AG04449 (cell line): ENCODE measurements at regions not wholly inside any gene's neighbourhood (a gene's known extent, or its start where the extent isn't known, plus 50 kb on each side); places are given as distances from the start of the nearest gene placed in this dataset.
"Not testable (repeated sequence)": the region's sequence is repeated elsewhere in the genome, so short reads cannot be mapped to it uniquely, and the experiment has no call there.

ENCODE experiments used
- CTCF ChIA-PET: fragments of 350-600 bp; formaldehyde crosslinking; extraction: SDS; loops from one replicate; lab custom pipeline; 2021; ENCODE audit warnings: antibody characterized with exemption; lab: Yijun Ruan, JAX
- POLR2A ChIA-PET: fragments of 400-600, 350-600 bp; formaldehyde crosslinking; extraction: SDS; loops from one replicate; lab custom pipeline; 2020; ENCODE audit warnings: antibody characterized with exemption, inconsistent platforms; lab: Yijun Ruan, JAX
- DNase-seq: peaks from one replicate; pipeline ENCODE4 v3.0.0-alpha.2; 2010; ENCODE audit warnings: low read depth, low spot score
- H3K4me3 ChIP-seq: 2 replicates; pipeline ENCODE4 v1.5.1; 2011; ENCODE audit warnings: low read depth, mild to moderate bottlenecking, control low read depth, low read length
- TF ChIP-seq, protein P1 (sequence below): IDR thresholded peaks from one replicate; pipeline ENCODE4 v1.5.1; 2011; ENCODE audit warnings: mild to moderate bottlenecking, moderate library complexity, low read length, control low read depth, inconsistent platforms; ENCODE audit not compliant: insufficient read depth; ENCODE audit errors: missing control alignments

DNA sequence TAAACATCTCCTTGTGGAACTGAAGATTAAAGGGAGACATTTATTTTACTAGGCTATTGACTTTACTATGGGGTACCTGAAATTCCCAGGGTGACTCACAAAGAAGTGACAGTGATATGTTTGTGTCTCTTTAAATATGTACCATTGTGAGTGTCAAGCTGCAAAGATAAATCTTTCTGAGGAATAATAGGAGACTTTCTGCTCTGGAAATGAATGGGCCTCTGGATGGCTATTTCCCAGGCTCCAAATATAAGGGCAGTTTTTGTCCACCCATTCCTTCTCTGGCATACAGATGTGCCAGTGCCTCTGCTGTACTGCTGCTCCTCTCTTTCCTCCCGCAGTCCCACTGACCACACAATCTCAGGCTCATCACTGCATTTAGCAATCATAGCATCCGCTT lies 586.4 kb upstream of the CNTNAP5 start:
- CTCF ChIA-PET, result no interaction called here
- H3K4me3 ChIP-seq, result no peak overlapping the region
- TF ChIP-seq, protein P1, sequence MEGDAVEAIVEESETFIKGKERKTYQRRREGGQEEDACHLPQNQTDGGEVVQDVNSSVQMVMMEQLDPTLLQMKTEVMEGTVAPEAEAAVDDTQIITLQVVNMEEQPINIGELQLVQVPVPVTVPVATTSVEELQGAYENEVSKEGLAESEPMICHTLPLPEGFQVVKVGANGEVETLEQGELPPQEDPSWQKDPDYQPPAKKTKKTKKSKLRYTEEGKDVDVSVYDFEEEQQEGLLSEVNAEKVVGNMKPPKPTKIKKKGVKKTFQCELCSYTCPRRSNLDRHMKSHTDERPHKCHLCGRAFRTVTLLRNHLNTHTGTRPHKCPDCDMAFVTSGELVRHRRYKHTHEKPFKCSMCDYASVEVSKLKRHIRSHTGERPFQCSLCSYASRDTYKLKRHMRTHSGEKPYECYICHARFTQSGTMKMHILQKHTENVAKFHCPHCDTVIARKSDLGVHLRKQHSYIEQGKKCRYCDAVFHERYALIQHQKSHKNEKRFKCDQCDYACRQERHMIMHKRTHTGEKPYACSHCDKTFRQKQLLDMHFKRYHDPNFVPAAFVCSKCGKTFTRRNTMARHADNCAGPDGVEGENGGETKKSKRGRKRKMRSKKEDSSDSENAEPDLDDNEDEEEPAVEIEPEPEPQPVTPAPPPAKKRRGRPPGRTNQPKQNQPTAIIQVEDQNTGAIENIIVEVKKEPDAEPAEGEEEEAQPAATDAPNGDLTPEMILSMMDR, result no peak

DNA sequence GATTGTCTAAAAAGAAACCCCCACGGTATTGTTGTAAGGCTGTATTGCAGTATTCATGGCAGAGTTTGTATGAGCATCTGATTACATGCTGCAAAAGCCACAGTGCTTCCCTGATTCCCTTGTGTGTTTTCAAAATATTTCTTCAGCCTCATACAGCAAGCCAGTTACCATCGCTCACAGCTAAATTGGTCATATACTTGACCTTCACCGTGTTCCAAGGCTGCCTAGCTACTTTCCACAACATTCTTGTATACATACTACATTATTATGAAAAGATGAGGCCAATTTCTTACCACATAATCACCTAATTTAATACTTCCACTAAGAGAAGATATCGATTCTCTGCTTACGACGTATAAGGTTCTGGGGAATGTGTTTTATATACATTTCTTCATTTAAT lies 576.3 kb upstream of the CNTNAP5 start:
- ChIA-PET CTCF (no interaction called here), POLR2A (no interaction called here)
- H3K4me3 ChIP-seq, result no peak overlapping the region
- DNase-seq, result no peak
- TF ChIP-seq, protein P1, result no peak

More for the DNA sequence above, 586.4 kb upstream of the CNTNAP5 start:
- POLR2A ChIA-PET, result no interaction called here
- no peak for DNase-seq

DNA sequence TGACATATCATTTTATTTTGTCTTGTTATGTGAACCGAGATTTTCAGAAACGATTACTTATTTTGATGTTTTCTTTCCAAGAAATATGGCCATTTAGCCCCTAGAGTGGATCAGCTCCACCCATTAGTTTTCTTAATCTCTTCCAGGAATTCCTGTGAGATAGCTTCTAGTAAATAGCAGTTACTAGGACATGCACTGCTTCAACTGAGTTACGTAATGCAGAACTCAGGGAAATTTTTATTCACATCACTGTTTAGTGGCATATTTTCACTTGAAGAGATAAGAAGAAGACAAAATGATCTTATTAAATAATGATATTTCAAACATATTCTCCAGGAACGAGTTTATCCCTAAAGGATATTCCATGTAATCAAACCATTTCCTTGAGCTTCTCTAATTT lies 573.5 kb upstream of the CNTNAP5 start:
- H3K4me3 ChIP-seq, result no peak overlapping the region
- no peak for DNase-seq
- ChIA-PET CTCF (no interaction called here), POLR2A (no interaction called here)
- TF ChIP-seq, protein P1, result no peak

DNA sequence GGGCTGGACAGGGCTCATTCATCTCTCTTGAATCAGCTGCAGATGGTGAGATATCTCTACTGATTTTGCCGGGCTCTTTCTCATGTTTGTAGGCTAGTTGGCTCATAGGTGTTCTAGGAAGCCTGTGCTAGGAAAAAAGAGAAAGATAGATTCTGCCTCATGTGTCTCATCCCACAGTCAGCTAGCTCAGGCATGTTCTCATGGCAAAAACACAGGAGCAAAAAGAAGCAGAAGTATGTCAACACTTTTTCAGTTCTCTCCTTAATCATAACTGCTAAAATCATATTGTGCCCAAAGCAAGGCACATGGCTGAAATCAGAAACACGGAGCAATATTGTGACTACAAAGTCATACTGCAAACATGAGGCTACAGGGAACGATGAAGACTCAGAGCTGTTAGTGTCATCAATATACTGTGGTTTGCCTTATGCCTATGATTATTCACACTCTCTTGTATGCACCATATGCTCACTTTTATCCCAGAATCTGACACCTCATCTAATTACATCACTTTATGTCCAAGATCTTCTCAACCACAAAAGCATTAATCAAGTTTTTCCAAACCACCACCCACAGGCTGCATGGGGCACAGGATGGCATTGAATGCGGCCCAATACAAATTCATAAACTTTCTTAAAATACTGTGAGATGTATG lies 571.9 kb upstream of the CNTNAP5 start:
- TF ChIP-seq, protein P1, result no peak
- ChIA-PET POLR2A (no interaction called here), CTCF (no interaction called here)
- DNase-seq, result no peak
- no peak overlapping the region for H3K4me3 ChIP-seq

DNA sequence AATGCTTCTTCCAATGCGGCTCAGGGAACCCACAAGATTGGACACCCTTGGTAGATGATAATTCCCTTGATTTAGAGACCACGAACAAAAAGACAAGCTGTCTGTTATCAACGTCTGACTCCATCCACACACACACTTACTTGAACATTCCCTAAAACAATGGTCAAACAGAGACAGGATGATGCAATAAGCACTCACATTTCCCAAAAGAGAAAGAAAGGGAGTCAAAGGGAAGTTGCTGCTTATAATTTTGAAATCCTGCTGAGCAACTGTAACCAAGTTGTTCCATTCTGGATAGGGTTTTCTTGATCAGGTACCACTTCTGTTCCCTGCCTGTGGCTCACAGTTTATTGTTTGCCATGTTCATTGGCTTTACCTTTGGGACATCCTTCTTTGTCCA lies 571.3 kb upstream of the CNTNAP5 start:
- ChIA-PET CTCF (no interaction called here), POLR2A (no interaction called here)
- no peak for DNase-seq
- TF ChIP-seq, protein P1, result no peak
- no peak overlapping the region for H3K4me3 ChIP-seq

DNA sequence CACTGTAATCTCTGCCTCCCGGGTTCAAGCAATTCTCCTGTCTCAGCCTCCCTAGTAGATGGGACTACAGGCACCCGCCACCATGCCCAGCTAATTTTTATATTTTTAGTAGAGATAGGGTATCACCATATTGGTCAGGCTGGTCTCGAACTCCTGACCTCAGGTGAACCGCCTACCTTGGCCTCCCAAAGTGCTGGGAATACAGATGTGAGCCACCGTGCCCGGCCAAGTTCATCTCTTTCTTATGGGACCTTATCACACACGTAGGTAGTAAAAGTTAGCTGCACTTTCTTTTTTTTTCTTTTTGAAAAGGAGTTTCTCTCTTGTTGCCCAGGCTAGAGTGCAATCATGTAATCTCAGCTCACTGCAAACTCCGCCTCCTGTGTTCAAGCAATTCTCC lies 569.9 kb upstream of the CNTNAP5 start:
- DNase-seq, POLR2A ChIA-PET, H3K4me3 ChIP-seq, CTCF ChIA-PET: not testable (repeated sequence)

DNA sequence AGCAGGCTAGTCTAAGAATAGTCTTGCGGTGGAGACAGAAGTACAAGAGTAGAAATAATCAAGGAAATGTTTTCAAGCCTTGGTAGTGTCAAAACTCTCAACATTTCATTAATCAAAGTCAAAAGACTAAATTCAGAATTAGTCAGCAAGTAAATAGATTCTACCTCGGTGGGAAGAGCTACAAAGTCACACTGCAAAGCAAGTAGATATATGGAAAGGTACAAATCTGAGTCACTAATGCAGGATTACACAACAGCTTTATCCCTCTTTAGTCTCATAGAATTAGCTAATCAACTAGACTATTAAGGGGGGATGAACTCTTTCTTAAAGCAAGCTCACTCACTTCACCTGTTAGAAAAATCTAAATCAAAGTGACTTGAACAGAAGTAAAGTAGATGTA lies 568.7 kb upstream of the CNTNAP5 start:
- H3K4me3 ChIP-seq, result no peak overlapping the region
- DNase-seq, result no peak
- TF ChIP-seq, protein P1, result no peak
- ChIA-PET CTCF (no interaction called here), POLR2A (interaction anchor here (0.5 kb wide), 1 partner anchor 30 kb away, joined by 3 read pairs; no protein-coding TSS in a partner anchor)
